ENCODE measurements at regions not wholly inside any gene's neighbourhood (a gene's known extent, or its start where the extent isn't known, plus 50 kb on each side); places are given as distances from the start of the nearest gene placed in this dataset.

GRCh38 chr13:106133025-106133424, 402.4 kb downstream of the EFNB2 start:
- TF ChIP-seq CTCF (IDR thresholded peaks at IDR 0.05) (no peak), POLR2A (IDR thresholded peaks at IDR 0.05) (no peak)

Data from thyroid gland (tissue), 4 donors.